Uterus (tissue), 3 donors: ENCODE measurements at regions not wholly inside any gene's neighbourhood (a gene's known extent, or its start where the extent isn't known, plus 50 kb on each side); places are given as distances from the start of the nearest gene placed in this dataset.

Experiments used
- DNase-seq, 2 donors: peaks; one replicate each; pipeline ENCODE4 v3.0.0-alpha.2; 2019 to 2020
- H3K27ac ChIP-seq, 2 donors: fragments of 200-600 bp; sonication (generic); 1 replicate in 1 of 2; 2 replicates in 1 of 2; pipeline ENCODE4 v1.5.1; 2016 to 2018
- H3K27me3 ChIP-seq, 2 donors: fragments of 200-600 bp; sonication (generic); one replicate each; pipeline ENCODE4 v1.5.1; 2018 to 2019; ENCODE audit warnings: control low read depth in 1 of 2
- H3K36me3 ChIP-seq, 2 donors: fragments of 200-600 bp; sonication (generic); one replicate each; pipeline ENCODE4 v1.5.1; 2019; ENCODE audit warnings: control low read depth in 1 of 2
- H3K4me1 ChIP-seq, 2 donors: fragments of 200-600 bp; sonication (generic); one replicate each; pipeline ENCODE4 v1.5.1; 2018 to 2019; ENCODE audit warnings: control low read depth in 1 of 2
- H3K4me3 ChIP-seq, 2 donors: fragments of 200-600 bp; sonication (generic); 1 replicate in 1 of 2; 2 replicates in 1 of 2; pipeline ENCODE4 v1.5.1; 2018 to 2019; ENCODE audit warnings: mild to moderate bottlenecking in 1 of 2
- H3K9me3 ChIP-seq, 2 donors: fragments of 200-600 bp; sonication (generic); one replicate each; pipeline ENCODE4 v1.5.1; 2019; ENCODE audit warnings: control low read depth in 1 of 2
- POLR2A ChIP-seq, 2 donors: fragments of 450-650 bp; IDR thresholded peaks; one replicate each; pipeline ENCODE4 v1.6.1; 2016; ENCODE audit warnings: antibody characterized with exemption in 2 of 2, mild to moderate bottlenecking in 1 of 2, moderate library complexity in 1 of 2
- intact Hi-C: fragments of 100-400 bp; cut with DNase I; formaldehyde crosslinking; loops from one replicate; pipeline ENCODE4 v1.15.1; 2023; ENCODE audit warnings: low total_unique reads
- TF ChIP-seq, protein P1 (sequence below), 4 experiments: fragments of 200-600 bp in 2 of 4; fragments of 450-650 bp in 2 of 4; sonication (generic) in 2 of 4; IDR thresholded peaks; one replicate each; pipeline ENCODE4 v1.5.1; 2016 to 2019; ENCODE audit warnings: antibody characterized with exemption in 4 of 4, mild to moderate bottlenecking in 2 of 4, moderate library complexity in 1 of 4
- donor health status: DM: yes; HTN: yes; CAD: no.

DNA sequence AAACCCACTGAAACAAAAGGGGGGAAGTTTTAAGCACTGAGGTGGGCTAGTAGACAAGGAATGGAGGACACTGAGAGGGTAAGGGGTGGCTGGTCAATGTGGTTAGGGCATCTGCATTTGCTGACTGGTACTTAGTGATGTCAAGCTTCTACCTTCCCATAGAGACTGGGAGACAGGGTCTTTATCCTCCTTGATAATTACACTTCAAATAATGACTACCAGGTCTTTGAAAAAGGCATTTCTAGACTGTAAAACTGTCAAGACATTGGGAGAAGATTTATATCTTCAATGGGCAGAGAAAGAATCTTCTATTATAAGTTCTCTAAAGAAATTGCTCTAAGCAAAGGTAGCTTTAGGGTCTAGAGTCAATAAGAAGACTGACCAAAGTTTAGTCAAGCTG is 1490.8 kb upstream of the PCDH20 start:
- H3K4me3 ChIP-seq: no peak overlapping the region
- H3K27me3 ChIP-seq: no peaks in the 10 kb centered on the region
- DNase-seq: no peak
- intact Hi-C loops: no loop called here
- H3K27ac ChIP-seq: no peak overlapping the region
- H3K9me3 ChIP-seq: no peaks in the 10 kb centered on the region
- H3K36me3 ChIP-seq: no peaks in the 10 kb centered on the region
- H3K4me1 ChIP-seq: no peaks in the 10 kb centered on the region
- TF ChIP-seq POLR2A (IDR thresholded peaks at IDR 0.05): no peak
- TF ChIP-seq, protein P1, sequence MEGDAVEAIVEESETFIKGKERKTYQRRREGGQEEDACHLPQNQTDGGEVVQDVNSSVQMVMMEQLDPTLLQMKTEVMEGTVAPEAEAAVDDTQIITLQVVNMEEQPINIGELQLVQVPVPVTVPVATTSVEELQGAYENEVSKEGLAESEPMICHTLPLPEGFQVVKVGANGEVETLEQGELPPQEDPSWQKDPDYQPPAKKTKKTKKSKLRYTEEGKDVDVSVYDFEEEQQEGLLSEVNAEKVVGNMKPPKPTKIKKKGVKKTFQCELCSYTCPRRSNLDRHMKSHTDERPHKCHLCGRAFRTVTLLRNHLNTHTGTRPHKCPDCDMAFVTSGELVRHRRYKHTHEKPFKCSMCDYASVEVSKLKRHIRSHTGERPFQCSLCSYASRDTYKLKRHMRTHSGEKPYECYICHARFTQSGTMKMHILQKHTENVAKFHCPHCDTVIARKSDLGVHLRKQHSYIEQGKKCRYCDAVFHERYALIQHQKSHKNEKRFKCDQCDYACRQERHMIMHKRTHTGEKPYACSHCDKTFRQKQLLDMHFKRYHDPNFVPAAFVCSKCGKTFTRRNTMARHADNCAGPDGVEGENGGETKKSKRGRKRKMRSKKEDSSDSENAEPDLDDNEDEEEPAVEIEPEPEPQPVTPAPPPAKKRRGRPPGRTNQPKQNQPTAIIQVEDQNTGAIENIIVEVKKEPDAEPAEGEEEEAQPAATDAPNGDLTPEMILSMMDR (IDR thresholded peaks at IDR 0.05): no peak

DNA sequence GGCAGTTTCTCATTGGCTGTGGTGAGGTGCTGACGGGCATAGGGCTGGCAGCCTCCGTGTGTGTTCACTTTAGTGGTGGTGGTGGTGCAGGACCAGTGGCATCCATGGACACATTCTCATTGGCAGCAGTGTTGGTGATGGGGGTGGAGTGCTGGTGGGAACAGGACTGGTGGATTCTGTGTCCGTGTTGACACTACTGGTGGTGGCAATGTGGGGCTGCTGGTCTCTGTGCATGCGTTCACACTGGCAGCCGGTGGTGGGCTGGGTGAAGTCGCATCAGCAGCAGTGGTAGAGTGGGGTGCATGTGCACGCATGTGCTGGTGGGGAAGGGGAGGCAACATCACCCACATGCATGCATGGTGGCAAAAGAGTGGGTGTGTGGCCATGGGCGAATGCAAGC is 1471.4 kb upstream of the PCDH20 start:
- H3K27me3 ChIP-seq: no peaks in the 10 kb centered on the region
- no peak overlapping the region for H3K27ac ChIP-seq
- H3K4me3 ChIP-seq: no peak overlapping the region
- TF ChIP-seq, protein P1 (IDR thresholded peaks at IDR 0.05): no peak
- TF ChIP-seq POLR2A (IDR thresholded peaks at IDR 0.05): no peak
- H3K36me3 ChIP-seq: no peaks in the 10 kb centered on the region
- H3K9me3 ChIP-seq: no peaks in the 10 kb centered on the region
- intact Hi-C loops: no loop called here
- no peaks in the 10 kb centered on the region for H3K4me1 ChIP-seq
- DNase-seq: no peak

DNA sequence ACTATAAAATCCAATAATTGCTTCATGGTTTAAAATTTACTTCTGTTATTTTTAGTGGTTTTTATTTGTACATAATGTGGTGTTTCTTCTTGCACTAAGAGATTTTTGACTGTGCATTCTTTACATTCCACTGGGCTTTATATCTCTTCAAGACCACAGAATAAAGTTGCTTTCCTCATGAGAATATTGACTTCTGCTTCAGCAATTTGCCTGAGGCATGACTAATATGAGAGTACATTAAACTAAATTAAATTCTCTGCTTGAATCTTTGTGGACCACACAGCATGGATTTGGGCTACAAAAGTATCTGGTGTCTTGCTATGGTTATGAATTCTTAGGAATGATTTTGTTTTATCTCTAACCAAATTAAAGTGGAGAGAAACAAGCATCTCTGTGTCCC is 1463.4 kb upstream of the PCDH20 start:
- no peaks in the 10 kb centered on the region for H3K27me3 ChIP-seq
- no peaks in the 10 kb centered on the region for H3K9me3 ChIP-seq
- no peak overlapping the region for H3K4me3 ChIP-seq
- no peaks in the 10 kb centered on the region for H3K4me1 ChIP-seq
- no peak for TF ChIP-seq POLR2A (IDR thresholded peaks at IDR 0.05)
- TF ChIP-seq, protein P1 (IDR thresholded peaks at IDR 0.05): no peak
- no peak overlapping the region for H3K27ac ChIP-seq
- intact Hi-C loops: no loop called here
- H3K36me3 ChIP-seq: no peaks in the 10 kb centered on the region
- no peak for DNase-seq

DNA sequence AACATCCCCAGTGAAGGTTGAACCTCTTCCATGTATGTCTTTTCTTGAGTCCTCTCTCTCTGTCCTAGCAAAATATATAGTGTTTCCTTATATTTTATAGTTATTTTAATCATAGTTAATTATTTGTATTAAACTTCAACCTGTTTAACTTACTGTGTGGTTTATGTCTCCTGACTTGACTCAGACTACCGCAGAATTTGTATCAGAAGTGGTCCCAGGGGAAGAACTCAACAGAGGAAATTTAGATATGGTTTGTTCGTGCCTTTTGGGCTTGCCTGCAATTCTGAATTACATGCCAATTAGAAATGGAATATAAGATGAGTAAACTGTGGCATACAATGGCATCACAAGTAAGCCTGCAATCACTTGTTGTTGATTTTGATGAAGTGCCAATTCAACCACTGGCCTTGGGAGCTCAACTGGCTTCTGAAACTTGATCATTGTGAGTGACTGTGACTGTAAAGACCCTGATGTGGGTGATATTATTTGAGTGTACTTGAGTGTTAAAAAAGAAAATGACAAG is 1459.5 kb upstream of the PCDH20 start:
- H3K9me3 ChIP-seq: no peaks in the 10 kb centered on the region
- TF ChIP-seq POLR2A (IDR thresholded peaks at IDR 0.05): no peak
- TF ChIP-seq, protein P1 (IDR thresholded peaks at IDR 0.05): no peak
- no peak overlapping the region for H3K27ac ChIP-seq
- intact Hi-C loops: no loop called here
- H3K36me3 ChIP-seq: no peaks in the 10 kb centered on the region
- no peaks in the 10 kb centered on the region for H3K4me1 ChIP-seq
- DNase-seq: no peak
- no peak overlapping the region for H3K4me3 ChIP-seq
- no peaks in the 10 kb centered on the region for H3K27me3 ChIP-seq

DNA sequence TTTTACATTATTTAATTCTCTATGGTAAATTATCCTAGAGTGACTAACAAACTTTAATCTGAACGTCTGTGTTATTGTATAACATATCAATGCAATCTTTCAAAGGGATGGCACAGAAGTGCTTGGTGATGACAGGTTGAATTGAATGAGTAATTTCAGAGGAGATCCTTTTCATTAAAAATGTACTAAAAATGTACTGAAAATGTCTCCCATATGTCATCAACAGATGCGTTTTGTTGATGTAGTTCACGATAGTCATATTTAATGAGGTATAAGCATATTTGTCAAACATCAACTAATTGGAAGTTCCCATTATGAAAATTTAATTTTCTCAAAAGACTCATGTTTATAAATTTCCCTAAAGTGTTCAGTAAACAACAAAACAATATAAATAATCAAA is 1434.7 kb upstream of the PCDH20 start:
- DNase-seq: no peak
- no peak overlapping the region for H3K4me3 ChIP-seq
- no peak overlapping the region for H3K27ac ChIP-seq
- no peaks in the 10 kb centered on the region for H3K27me3 ChIP-seq
- no peaks in the 10 kb centered on the region for H3K4me1 ChIP-seq
- no peaks in the 10 kb centered on the region for H3K36me3 ChIP-seq
- H3K9me3 ChIP-seq: no peaks in the 10 kb centered on the region
- TF ChIP-seq, protein P1 (IDR thresholded peaks at IDR 0.05): no peak
- no peak for TF ChIP-seq POLR2A (IDR thresholded peaks at IDR 0.05)
- intact Hi-C loops: no loop called here
